ENCODE measurements at regions not wholly inside any gene's neighbourhood (a gene's known extent, or its start where the extent isn't known, plus 50 kb on each side); places are given as distances from the start of the nearest gene placed in this dataset.

- Histone ChIP-seq H3K4me3 (no peak overlapping the region), H3K36me3 (no peaks in the 10 kb centered on the region), H3K4me1 (no peaks in the 10 kb centered on the region), H3K27me3 (no peaks in the 10 kb centered on the region), H3K27ac (no peak overlapping the region), H3K9me3 (no peaks in the 10 kb centered on the region)
- no peak for DNase-seq
- WGBS, 2 donors, result 56 to 70% methylated on average over 7 of the region's 7 CpGs
- TF ChIP-seq POLR2AphosphoS5 (IDR thresholded peaks at IDR 0.05) (no peak), POLR2A (IDR thresholded peaks at IDR 0.05) (no peak), EP300 (IDR thresholded peaks at IDR 0.05) (no peak), CTCF (IDR thresholded peaks at IDR 0.05) (no peak)
- intact Hi-C loops (cut with DNase I), result no loop called here
Measured at GRCh38 chr9:19513671-19514275, 105.0 kb downstream of the ACER2 start.

- TF ChIP-seq POLR2A (IDR thresholded peaks at IDR 0.05) (no peak), CTCF (IDR thresholded peaks at IDR 0.05) (no peak), EP300 (IDR thresholded peaks at IDR 0.05) (no peak), POLR2AphosphoS5 (IDR thresholded peaks at IDR 0.05) (no peak)
- WGBS, 2 donors, result 45 to 61% methylated on average over 7 of the region's 7 CpGs
Measured at GRCh38 chr9:19512103-19512832, 103.5 kb downstream of the ACER2 start.

GRCh38 chr9:19511694-19512093 is 102.9 kb downstream of the ACER2 start:
- no peak for DNase-seq
- intact Hi-C loops (cut with DNase I), result no loop called here
- 72 to 83% methylated on average over 3 of the region's 3 CpGs for WGBS, 2 donors
- H3K9me3 ChIP-seq, result no peaks in the 10 kb centered on the region
- no peaks in the 10 kb centered on the region for H3K36me3 ChIP-seq
- no peak overlapping the region for H3K27ac ChIP-seq
- TF ChIP-seq POLR2AphosphoS5 (IDR thresholded peaks at IDR 0.05), result no peak
- TF ChIP-seq EP300 (IDR thresholded peaks at IDR 0.05), result no peak
- TF ChIP-seq POLR2A (IDR thresholded peaks at IDR 0.05), result no peak
- no peak for TF ChIP-seq CTCF (IDR thresholded peaks at IDR 0.05)
- H3K27me3 ChIP-seq, result no peaks in the 10 kb centered on the region
- H3K4me3 ChIP-seq, result no peak overlapping the region
- no peaks in the 10 kb centered on the region for H3K4me1 ChIP-seq

More at GRCh38 chr9:19512103-19512832, 103.5 kb downstream of the ACER2 start:
- DNase-seq, result no peak
- Histone ChIP-seq H3K27ac (no peak overlapping the region), H3K9me3 (no peaks in the 10 kb centered on the region), H3K27me3 (no peaks in the 10 kb centered on the region), H3K4me3 (no peak overlapping the region), H3K4me1 (no peaks in the 10 kb centered on the region), H3K36me3 (no peaks in the 10 kb centered on the region)
- intact Hi-C loops (cut with DNase I), result no loop called here

GRCh38 chr9:19510907-19511306 is 102.1 kb downstream of the ACER2 start:
- TF ChIP-seq CTCF (IDR thresholded peaks at IDR 0.05), result no peak
- no peak for TF ChIP-seq POLR2A (IDR thresholded peaks at IDR 0.05)
- TF ChIP-seq POLR2AphosphoS5 (IDR thresholded peaks at IDR 0.05), result no peak
- no peak for TF ChIP-seq EP300 (IDR thresholded peaks at IDR 0.05)
- DNase-seq, result no peak
- no peak overlapping the region for H3K4me3 ChIP-seq
- no peak overlapping the region for H3K27ac ChIP-seq
- no peaks in the 10 kb centered on the region for H3K4me1 ChIP-seq
- no peaks in the 10 kb centered on the region for H3K9me3 ChIP-seq
- H3K27me3 ChIP-seq, result no peaks in the 10 kb centered on the region
- WGBS, 2 donors, result 78 to 89% methylated on average over 4 of the region's 4 CpGs
- intact Hi-C loops (cut with DNase I), result no loop called here
- no peaks in the 10 kb centered on the region for H3K36me3 ChIP-seq

All from sigmoid colon (tissue), 6 donors.